Activated T-cell treated with anti-CD3 and anti-CD28 coated beads, Interleukin-2, amount 50 U/mL, for 1 hour (primary cell): ENCODE measurements at regions not wholly inside any gene's neighbourhood (a gene's known extent, or its start where the extent isn't known, plus 50 kb on each side); places are given as distances from the start of the nearest gene placed in this dataset.

Experiments used
- DNase-seq: peaks from one replicate; pipeline ENCODE4 v3.0.0-alpha.2; 2020

DNA sequence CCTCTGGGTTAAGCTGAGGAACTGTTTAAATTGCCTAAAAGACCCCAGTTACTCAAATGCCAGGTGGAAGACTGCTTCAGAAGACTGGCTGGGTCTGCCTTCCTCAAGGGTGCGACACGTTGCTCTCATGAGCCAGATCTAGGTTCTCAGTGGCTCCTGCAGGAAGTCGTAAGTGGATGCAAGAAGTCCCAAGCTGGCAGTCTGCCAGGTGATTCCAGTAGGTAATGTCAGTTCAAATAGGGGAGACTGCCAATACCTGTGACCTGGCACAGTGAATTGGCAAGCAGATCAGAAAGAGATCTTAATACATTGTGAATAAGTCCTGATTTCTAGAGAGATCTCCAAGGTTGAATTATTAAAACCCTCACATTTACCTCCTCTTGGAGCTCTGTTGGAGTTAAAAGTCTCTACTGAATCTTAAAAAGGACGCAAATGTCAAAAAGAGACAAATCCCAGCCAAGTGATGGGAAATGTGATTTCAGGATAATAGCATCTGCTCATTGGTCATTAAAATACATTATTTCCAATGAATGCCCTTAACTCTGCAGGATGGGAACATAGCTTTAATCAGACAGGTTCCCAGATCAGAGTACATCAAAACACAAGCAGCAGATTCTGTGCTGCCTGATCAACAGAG, 98.8 kb upstream of the FRMD6 start:
- DNase-seq: no peak

DNA sequence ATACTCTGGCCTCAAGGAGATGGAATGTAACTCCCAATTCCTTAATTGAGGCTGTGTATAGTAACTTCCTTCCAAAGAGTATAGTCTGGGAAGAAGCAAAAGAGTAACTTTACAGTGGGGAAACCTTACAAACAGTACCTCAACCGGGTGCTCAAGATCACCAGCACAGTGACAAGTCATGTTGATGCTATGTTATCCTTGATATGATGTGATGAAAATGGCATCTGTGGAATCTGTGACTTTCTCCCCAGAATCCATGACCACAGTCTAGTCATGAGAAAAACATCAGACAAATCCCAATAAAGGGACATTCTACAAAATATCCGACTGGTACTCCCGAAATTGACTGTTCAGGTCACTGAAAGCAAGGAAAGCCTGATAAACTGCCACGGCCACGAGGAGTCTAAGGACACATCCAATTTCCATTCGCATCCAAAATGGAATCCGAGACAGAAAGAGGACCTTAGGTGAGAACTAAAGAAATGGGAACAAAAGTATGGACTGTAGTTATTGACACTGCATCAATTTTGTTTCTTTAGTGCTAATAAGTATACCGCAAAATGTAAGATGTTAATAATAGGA, 97.3 kb upstream of the FRMD6 start:
- no peak for DNase-seq

DNA sequence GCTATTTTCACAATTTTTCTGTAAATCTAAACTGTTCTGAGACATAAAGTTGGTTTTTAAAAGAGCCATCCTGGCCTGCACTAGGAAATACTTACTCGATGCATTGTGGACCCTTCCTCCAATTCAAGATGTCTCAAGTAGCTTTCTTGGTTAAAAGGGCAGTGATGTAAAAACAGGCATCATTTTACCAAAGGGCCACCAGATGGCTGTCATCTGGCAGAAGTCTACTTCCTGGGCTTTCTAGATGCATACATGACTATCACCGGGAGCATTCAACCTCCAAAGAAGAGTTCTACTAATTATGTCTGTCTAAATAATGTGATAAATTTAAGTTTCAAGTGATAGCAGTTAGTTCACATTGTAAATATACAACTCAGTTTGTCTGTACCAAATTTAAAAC, 96.8 kb upstream of the FRMD6 start:
- DNase-seq: no peak

DNA sequence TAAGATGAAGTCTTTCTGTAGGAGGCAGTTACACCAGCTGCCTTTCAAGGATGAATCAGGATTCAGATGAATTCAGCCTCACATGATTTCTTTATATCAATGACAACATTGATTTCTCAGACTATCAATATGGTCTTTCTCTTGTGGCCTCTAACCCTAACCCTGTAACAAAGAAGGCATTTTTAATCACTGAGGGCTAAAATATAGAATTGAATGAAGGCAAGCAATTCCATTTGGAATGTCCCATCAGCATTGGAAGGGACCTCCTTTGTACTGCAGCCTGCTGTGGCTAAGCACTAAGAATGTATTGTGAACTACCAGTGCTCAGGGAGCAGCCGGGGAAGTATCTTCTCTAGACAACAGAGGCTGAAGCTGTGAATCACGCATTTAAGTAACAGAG, 90.6 kb upstream of the FRMD6 start:
- DNase-seq: no peak

DNA sequence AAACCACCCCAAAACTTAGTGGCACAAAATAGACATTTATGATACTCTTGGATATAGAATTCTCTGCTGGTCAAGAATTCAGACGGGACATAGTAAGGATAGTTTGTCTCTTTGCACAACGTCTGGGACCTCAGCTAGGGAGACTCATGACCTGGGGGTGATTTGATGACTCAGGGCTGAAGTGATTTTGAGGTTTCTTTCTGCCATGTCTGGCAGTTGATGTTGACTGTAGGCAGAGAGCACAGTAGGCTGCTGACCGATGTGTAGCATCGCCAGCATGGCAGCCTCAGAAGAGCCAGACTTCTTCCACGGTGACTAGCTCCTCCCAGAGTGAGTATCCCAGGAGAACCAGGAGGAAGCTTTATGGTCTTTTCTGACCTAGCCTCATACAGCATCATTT, 88.9 kb upstream of the FRMD6 start:
- DNase-seq: no peak

DNA sequence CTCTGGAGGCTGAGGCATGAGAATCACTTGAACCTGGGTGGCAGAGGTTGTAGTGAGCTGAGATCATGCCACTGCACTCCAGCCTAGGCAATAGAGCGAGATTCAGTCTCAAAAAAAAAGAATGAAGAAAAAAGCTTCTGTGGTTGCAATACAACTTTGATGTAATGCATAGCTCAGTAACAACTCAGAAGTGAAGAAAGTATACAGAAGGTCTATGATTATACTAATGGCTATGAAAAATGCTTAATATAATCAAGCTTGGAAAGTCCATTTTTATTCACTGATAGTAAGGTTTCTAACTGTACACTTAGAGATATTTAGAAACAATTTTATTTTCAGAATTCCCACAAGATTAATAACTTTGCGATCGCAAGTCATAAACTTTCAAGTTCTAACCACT, 88.2 kb upstream of the FRMD6 start:
- no peak for DNase-seq

DNA sequence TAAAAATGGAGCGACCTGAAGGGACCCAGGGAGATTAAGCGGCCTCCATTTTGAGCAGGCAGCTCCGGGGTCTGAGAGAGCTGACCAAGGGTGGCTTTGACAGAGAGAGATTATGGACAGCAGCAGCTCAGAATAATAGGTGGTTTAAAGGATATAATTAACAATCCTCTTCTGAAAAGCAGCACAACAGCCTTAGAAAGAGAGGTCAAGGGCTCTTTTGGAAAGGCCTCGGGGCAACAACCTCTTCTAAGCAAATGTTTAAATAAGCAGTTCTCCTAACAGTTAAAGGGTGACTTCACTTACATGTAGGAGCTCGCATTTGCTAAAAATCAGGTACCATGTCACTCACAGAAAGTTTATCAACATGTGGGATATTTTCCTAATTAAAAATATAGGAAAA, 87.2 kb upstream of the FRMD6 start:
- no peak for DNase-seq

DNA sequence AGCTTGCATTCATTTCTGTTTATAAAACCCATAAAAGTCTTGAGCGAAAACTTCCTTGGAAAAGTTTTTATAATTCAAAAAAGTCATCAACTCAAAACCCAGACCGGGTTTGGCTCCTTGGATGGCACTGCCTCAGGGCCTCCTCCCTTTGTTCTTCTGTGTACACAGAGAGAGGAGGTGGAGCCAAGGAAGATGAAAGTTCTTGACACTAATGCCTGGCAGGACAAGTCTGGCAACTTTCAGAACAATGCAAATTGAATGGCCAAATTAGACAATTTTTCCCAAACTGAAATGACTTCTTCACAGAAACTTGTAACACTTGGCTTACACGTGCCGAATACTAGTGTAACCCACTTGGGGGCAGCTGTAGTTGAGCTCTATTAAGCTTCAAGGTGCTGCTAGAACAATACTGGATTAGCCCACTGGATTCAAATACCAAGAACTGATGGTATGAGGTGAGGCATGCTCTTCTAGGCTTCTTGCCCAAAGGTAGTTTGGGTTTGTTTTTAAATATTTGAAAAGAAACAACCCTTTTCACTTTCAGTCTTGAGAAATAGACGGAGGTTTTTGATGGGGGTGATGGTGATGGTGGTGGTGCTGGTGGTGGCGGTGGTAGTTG, 86.6 kb upstream of the FRMD6 start:
- no peak for DNase-seq

DNA sequence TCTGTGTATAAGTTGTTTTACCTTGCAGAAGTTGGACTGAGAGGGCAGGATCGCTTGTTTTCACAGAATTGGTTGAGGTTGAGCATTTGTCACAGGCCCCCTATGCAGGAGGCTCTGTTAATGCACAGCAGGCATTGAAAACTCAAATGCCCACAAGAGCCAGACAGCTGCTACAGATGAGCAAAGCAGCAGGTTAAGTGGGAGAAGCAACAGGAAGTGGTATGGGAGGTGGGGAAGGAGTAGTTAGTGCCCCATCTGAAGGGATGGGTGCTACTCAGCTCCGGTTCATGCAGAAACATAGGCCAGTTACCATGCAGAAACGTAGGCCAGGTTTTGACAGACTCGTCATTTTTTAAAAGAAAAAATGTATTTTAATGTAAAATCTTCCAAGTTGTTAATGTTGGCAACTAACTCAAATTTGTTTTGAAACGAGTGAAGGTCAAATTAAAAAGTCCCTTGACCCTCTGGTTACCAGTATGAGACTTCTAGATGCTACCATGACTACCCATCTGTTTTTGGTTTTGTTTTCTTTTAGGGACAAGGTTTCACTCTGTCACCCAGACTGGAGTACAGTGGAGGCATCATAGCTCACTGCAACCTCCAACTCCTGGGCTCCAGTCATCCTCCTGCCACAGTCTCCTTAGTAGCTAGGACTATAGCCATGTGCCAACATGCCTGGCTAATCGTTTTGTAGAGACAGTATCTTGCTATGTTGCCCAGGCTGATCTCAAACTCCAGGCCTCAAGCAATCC, 84.7 kb upstream of the FRMD6 start:
- DNase-seq: no peak

DNA sequence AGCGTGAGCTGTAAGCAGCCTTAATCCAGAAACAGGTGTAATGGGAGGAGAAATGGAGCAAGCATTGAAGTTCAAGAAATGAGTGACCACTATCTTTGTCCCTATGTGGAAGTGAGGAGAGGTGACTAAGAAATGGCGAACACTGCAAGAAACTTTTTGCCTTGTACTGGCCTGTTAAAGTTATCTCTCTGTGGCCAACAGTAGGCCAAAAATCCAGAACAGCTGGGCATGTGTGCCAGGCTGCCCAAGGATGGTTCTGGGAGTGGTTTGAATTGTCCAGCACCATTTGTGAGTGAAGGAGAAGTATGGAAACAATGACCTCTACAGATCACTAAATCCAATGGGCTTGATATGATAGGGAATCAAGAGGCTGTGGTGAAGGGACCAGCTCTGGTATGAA, 83.3 kb upstream of the FRMD6 start:
- no peak for DNase-seq

DNA sequence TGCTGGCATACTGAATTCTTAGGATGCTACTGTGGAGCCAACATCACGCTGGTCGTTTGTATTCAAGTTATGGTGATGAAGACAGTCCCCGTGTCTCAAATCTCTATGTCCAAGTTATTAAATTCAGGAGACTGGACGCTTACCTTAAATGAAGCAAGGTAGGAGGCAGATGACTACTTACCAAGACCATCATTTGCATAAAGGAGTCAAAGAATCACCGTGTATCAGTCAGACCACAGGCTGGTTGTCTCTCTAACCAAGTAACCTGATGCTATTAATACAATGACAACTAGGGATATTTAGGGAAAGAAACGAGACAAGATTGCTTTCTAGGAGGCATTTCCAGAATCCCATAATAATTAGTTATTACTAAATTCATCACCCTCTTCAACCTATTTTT, 78.1 kb upstream of the FRMD6 start:
- DNase-seq: no peak

DNA sequence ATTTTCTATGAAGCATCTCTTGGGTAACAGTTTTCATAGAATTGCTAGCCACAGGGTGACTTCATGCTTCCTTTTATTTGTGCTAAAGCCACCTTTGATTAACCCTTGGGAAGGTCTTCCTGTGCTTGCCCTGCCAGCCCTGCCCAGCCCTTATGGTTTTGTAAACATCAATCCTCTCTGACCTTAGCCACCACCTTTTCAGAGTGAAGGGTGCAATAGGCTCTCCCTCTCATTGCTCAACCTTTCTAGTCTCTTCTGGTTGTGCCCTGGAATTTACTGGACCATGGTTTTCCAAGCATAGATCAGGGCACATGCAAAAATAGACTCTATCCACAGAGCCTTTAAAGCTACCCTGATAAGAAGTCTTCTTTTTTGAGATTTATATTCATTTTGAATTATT, 77.7 kb upstream of the FRMD6 start:
- no peak for DNase-seq

DNA sequence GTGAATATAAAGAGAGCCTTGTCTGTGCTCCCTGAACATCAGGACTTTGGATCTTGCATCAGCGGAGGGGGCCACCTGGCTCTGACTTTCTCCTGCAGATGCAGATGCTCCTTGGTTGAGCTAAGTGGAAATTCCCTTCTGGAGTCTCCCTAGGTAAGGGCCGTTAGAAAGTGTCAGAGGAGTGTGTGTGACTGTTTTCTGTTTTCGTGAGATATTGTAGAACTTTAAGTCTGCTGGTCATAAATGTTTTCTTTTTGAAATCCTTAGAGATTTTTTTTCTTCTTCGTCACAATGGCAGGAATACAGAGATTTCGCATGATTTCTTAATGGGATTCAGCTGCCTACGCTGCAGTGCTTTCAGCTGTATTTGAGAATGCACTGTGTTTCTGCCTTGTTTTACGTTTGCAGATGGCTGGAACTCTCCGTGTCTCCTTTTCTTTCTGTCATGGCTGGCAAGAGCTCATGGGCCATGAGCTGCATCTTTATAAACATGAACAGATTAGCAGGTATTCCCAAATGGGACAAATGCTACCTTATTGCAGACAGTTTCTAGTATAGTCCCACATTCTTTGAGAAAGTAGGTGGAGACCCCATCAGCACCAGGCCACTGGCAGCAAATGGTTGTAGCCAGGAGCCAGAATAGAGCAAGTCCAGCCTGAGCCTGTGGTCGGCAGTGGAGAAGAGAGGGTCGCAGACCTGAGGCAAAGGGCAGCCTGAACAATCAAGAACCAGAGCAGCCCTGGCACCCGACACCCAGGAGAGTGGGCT, 76.2 kb upstream of the FRMD6 start:
- no peak for DNase-seq

DNA sequence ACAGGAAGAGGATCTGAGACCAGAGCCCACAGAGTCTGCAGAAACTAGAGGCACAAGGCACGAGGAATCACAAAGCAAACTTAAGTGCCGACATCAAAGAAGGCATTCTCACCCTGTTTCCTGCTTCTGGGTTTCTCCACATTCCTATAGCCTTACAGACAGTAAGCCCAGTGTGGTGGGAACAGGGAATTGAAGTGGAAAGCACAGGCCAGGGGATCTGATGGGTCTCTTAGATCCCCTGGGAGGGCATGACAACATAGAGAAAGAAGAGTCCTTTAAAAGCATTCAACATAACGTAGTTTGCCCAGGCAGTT, 75.6 kb upstream of the FRMD6 start:
- DNase-seq: no peak

DNA sequence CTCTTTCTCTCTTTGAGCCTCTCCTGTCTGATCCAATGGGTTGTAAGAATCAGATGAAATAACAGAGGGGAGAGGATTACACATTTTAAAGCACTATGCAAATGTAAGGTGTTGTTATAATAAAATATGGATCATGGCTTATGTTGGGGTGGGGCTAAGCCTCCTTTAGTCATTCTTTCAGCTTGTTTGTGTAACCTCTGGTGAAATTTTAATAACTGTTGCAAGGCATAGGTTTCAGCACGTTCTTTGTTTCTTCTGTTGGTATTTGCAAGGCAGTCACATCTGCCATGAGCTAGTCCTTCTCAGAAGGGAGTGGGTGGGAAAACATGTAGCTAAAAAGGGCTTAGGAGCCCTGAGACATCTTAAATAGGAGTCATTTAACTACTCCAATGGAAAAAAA, 74.8 kb upstream of the FRMD6 start:
- no peak for DNase-seq

DNA sequence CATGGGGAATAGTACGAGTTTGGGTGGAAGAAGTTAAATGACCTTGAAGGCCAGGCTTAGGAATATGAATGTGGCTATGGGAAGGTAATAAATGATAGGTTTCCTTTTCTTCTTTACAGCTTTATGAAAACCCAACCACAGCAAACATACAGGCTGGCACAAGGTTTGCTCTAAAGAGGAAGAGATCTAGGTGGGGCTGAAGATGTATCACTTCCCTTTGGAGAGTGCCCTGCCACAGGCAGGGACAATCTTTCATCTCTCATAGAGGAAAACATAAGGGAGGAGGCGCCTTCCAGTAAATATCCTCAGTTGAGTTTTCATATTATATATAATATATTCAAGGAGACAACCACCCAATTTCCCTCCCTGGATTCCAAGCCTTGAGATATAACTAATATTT, 72.9 kb upstream of the FRMD6 start:
- no peak for DNase-seq

DNA sequence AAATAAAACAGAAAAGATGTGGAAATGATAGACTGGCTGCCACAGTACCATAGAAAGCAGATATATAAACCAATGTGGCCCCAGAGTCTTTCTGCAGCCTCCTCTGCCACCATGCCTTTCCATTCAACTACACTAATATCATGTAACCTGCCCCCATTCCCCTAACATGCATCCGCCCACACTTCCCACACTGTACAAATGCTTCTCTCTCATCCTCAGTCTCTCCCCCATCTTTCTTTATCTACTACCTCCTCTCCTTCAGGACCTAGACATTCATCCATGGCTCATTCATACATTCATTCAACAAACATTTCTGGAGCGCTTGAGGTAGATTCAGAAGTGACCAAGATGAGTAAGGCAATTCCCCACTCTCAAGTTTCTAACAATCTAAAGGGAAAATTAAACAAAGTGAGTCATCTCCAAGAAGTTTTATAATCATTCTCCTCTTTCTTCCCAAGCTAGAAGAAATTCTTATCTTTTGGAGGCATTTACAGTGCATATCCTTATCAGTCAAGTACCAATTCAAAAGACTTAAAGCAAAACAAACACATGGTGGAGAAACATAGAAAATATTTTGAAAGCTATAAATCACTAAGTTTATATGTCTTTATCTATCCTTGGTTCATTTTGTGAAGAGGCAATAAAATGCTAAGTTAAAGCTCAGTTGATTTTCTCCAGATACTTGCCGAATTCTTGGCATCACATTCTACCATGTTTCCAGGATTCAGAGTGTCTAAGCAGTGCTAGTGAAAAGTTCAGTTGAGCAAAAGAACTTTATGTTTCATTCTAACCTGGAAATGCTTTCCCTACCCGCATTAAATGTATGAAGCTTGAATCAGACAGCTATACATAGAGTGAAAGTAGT, 70.5 kb upstream of the FRMD6 start:
- no peak for DNase-seq

DNA sequence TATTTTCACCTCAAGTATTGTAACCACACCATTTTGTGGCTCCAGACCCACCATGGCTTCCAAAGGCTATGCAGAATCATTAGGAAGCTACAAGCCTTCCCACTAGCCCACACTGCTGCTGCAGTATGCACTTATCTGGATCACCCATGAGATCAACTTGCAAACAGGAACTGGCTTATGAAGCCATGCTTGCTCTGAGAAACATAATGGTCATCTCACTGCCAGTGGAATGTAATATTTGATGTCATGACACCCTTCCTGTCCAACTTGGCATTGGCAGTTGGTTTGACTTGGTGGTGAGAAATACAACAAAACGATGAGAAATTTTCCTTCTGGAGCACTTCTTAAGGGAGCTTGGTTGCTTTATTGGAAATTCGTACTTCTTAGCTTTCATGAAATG, 69.3 kb upstream of the FRMD6 start:
- no peak for DNase-seq

DNA sequence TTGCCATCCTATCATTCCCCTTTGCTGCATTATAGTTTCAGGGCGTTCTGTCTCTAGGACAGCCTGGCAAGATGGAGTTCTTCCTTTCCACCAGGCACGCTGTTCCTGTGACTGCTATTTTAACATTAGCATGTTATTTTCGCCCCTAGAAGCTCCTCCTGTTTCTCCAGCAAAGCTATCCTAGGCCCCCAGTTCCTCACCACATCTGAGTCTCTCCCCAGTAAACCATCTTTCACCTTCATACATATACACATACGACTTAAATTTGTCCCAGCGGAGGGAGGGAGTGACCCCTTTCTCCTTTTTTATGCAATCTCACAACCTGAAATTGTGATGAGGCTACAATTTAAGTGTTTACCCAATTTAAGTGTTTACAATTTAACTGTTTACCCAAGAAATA, 66.7 kb upstream of the FRMD6 start:
- no peak for DNase-seq

DNA sequence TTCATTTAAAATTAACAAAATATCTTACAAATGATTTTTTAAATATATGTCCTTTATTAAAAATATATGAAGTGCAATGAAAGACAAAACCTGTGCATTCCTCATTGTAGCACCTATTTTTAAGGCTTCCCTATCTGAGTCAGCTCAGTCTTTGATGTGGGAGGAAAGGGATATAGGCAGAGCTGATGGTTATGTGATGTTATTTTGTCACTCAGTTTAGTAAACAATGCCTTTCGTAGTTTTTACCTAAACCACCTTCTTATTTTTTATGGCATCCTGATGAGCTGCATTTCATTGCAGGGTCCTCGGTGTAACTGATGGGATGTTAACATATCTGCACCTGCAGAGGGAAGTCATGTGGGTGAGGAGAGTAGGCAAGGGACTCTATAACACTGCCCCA, 58.9 kb upstream of the FRMD6 start:
- no peak for DNase-seq

DNA sequence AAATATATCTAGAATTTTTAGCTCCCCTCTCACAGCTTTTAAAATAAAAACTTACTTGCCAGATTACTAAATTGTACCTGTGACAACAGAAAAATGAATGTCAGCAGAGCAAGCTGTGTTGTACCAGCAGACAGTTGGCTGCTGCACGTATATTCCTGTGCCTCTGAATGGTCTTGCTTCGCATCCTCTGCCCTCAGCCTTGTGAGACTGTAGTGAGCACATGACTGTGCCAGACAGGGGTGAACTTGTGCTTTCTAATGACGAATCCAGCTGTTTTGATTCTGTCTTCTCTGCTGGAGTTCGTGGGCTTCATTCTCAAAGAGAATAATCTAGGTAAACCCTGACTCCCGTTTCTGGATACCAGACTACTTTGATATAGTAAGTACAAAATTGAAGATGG, 58.3 kb upstream of the FRMD6 start:
- DNase-seq: no peak

DNA sequence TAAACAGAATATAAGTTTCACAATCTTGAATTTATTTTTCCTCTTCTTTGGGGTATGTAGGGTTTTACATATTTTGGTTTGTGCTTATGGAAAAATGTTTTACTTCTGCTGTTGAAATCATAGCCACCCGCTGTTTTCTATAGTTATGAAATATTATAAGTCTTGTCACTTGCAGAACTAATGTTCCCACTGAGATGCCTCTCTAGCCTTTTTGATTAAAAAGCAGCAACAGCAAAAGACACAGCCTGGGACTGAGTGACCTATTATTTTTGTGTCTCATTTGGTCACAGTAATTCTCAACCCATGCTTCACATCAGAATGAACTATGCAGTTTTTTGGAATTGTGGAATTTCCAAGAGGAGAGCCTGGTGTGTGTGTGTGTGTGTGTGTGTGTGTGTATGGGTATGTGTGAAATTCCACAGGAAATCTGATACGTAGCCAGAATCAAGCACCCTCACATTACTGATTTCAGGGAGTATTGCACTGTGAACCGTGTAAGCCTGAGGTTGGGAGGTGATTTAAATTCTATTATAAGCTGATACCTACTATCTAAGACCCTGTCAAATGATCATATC, 55.7 kb upstream of the FRMD6 start:
- no peak for DNase-seq
